Gastrocnemius medialis (tissue), 4 donors: ENCODE measurements at regions not wholly inside any gene's neighbourhood (a gene's known extent, or its start where the extent isn't known, plus 50 kb on each side); places are given as distances from the start of the nearest gene placed in this dataset.
"Not testable (repeated sequence)": the region's sequence is repeated elsewhere in the genome, so short reads cannot be mapped to it uniquely, and the experiment has no call there.

Experiments used
- CTCF ChIP-seq, 5 experiments: fragments of 450-650 bp in 3 of 5; fragments of 200-600 bp in 2 of 5; sonication (generic) in 2 of 5; IDR thresholded peaks in 4 of 5; conservative IDR thresholded peaks in 1 of 5; 1 replicate in 4 of 5; 2 replicates in 1 of 5; pipeline ENCODE4 v1.5.1; 2016 to 2019; ENCODE audit warnings: antibody characterized with exemption in 5 of 5, mild to moderate bottlenecking in 3 of 5, moderate library complexity in 3 of 5
- POLR2A ChIP-seq, 2 donors: fragments of 450-650 bp; IDR thresholded peaks; one replicate each; pipeline ENCODE4 v1.6.1; 2017; ENCODE audit warnings: antibody characterized with exemption in 2 of 2, mild to moderate bottlenecking in 2 of 2, moderate library complexity in 2 of 2

GRCh38 chr13:18665716-18666115 is 515.9 kb downstream of the TUBA3C start:
- TF ChIP-seq CTCF (IDR thresholded peaks at IDR 0.05 in 4 of 5, conservative IDR thresholded peaks at IDR 0.05 in 1 of 5); POLR2A (IDR thresholded peaks at IDR 0.05): not testable (repeated sequence)
